DMS114 treated with DMSO at 0.1 percent for 48 hours (cell line): ENCODE measurements at regions not wholly inside any gene's neighbourhood (a gene's known extent, or its start where the extent isn't known, plus 50 kb on each side); places are given as distances from the start of the nearest gene placed in this dataset.
A peak's percentile ranks its signal among the peaks of the same experiment; 100 is the strongest.

Experiments used
- DNase-seq: peaks from one replicate; lab custom pipeline; 2025; ENCODE audit not compliant: unreplicated experiment; lab: John Stamatoyannopoulos, UW

DNA sequence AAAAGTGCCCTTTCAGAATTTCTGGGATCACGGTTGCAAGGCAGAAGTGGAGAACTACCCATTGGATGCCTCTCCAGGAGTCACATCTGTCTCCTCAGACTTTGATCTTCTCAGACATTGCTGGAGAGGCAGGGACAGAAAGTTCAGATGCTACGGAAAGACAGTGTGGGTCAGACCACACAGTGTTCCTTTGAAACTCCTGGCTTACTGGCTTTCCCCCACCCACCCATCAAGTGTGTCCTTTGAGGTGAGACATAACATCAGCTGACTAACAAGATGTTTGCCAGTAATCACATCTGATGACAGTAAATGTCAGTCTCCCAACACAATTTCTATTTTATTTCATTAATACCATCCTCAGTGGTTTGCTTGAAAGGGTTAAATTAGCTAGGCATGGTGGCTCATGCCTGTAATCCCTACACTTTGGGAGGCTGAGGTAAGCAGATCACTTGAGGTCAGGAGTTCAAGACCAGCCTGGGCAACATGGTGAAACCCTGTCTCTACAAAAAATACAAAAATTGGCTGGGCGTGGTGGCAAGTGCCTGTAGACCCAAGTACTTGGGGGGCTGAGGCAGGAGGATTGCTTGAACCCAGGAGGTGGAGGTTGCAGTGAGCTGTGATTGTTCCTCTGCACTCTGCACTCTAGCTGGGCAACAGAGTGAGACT, 67.2 kb upstream of the SNX9 start:
- no peak for DNase-seq

DNA sequence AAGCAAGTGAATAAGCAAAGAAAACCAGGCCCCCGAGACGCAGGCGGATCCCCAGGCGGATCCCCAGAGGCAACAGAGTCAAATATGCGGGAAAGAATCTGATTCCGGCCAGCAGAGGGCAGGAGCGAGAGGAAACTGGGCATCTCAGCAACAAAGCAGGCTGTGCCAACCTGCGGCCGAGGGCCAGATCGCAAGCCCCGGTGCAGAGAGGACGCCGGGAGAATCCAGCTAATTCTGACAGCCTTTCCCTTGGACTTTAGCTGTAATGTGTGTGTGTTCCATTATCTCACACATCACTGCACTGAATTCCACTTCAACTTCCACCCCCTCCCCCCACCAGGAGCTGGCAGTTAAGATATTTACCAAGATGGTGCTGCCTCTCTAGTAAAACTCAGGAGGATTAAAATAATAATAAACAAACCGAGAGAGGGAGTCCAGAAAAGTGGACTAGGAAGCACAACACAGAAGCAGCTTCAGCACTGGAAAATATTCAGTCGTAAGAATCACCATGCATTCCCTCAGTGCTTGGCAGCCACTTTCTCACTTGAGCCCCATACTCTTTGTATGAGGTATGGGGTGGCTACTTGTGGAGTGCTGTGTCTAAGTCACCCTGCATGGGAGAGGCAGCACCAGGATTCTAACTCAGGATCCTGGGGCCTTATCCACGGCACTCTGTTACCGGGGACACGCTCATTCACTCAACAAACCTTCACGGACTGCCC, 66.2 kb upstream of the SNX9 start:
- peak; percentile 16 for DNase-seq

DNA sequence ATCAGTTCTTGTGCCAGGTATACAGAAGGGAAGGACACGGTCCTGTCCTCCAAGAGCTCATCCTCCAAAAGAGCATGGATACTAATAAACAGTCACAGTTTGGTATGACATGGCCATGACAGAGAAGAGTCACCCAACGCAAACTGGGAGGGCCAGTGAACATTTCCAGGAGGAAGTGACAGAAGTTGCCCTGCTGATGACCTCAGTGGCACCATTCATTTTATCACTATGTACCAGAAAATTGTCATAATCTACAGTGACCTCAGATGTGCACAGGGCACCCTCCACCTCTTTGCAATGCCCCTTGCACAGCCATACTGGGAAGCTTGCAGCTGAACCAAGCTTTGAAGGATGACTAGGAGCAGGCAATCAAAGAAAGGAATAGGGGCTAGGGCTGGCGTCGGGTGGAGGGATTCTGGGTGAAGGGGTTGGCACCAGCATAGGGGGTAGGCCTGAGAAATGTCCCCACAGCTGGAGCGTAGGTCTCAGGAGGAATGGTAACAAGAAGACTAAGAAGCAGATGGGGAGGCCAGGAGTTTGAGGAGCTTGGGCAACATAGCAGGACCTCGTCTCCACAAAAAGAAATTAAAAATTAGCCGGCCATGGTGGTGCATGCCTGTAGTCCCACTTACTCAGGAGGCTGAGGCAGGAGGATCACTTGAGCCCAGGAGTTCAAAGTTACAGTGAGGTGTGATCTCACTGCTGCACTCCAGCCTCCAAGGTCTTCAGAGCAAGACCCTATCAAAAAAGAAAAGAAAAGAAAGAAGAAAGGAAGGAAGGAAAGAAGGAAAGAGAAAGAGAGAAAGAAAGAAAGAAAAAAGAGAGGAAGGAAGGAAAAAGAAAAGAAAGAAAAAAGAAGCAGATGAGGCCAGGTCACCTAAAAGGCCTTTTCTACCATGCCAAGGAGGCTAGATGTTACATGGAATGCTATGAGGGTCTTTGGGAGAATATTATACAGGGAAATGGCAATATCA, 65.3 kb upstream of the SNX9 start:
- no peak for DNase-seq

DNA sequence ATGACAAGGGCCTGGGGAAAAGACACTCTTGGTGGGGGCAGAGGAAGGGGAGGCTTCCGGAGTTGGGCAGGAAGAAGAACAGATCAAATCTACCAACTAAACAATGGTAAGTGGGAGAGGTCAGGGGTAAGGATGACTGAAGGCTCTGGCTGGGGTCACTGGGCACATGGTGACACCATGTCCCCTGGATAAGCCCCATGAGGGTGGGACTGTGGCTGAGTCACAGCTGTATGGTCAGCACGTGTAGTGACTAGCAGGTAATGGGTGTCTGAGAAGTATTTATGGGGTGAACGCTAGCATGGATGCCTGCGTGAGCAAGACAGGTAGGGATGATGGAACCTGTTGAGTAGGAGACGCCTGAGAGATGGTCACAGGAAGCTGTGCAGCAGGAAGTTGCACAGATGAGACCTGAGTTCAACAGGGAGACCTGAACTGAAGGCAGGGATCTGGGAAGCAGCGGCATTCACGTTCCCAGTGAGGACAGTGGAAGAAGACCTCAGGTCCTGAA, 64.5 kb upstream of the SNX9 start:
- DNase-seq: no peak

DNA sequence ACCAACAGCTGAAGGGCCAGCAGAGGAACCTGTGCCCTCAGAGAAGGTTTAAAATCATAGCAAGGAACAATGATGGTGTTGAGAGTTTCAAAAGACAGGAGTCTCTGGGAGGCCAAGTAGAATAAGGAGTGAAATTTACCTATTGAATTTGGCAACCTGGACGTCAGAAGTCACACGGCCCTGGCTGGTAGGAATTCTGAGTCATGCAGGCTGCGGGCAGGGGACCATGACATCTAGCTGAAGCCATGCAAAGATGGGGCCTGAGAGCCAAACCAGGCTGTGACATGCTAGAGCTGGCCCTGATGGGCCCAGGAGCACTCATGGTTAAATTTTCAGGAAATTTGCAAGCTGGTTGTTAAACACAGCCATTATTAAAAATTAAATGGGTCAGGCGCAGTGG, 64.0 kb upstream of the SNX9 start:
- no peak for DNase-seq

DNA sequence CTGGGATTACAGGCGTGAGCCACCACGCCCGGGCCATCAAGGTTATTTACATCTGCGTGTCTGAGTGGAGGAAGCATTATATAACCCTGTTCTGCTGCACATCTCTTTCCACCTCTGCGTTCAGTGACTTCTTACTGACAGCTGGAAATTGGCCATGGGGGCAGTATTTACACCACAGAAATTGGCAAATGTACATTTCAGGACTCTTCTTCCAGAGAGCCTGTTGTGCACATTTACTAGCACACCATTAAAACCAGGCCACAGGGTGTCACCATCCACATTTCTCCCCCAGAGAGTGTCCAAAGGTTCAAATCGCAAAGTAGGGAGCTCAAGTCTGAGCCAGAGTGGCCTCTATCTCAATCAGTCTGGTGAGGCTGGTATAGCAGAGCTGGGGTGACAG, 62.9 kb upstream of the SNX9 start:
- DNase-seq: no peak

DNA sequence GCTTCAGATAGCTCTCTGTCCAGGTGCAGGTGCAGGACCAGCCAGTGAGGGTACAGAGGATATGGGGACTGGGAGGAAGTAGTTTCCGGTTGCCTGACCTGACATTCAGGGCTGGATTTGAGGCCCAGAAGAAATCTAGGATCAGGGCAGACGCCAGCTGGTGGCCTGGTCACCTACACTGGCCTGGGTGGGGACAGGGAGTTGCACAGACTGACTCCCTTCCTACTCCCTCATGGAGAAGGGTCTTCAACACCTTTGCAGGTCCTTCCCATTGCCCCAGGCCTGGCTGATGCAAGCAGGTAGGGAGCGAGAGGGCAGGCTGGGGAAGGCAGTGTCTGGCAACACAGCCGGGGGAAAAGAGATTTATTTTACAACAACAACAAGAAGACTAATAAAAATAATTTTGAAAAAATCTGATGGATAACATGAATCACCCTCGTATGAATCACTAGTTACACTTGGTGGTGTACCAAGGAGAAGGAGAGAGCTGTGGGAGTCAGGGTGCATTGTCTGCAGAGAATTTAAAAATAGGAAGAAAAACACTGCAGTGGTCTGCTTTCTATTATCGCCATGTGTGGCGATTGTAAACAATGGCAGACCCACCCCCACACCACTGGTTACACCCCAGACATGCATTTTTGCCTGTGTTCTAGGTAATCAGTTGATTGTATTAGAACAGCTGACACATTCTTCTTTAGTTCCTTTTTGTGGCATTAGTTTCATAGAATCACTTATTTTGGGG, 62.3 kb upstream of the SNX9 start:
- no peak for DNase-seq

DNA sequence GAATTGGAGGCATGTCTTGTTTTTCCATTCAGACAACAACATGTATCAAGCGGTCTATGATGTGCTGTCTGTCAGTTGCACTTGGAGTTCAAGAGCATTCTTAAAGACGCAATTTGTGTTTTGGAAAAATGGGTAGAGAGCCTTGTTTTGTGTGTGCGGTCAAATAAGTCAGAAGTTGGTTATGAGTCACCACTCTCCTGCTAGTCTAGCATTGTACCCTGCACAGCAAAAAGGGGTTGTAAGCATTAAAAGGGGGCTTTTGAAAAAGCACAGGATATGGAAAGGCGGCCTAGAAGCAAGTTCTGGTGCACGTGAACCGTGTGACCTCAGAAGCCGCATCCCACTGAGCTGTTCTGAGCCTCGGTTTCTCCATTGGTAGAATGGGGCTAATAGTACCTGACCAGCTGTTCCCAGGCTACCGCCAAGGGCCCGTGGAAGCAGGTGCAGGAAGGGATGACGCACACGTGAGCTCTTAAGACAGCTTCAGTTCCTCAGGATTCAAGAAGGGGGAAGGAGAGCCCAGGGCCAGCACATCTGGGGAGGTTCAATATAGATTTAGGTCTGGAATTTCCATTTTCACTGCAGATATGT, 61.6 kb upstream of the SNX9 start:
- no peak for DNase-seq

DNA sequence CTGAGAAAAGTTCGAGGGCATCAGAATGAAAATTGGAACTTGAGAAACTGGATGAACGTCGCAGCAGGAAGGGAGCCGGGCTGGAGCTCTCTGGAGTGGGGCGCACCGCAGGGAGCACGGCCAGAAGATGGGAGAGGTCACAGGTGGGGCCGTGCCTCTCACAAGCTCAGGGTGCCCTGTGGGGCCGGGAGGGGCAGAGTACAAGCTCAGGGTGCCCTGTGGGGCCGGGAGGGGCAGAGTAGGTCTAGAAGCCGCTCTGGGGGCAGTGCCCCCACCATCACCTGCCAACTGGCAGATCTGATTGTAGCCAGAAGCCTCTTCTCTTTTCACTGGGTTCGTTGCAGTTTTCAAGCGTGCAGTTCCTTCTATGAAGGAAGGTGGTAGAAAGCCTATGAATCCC, 61.1 kb upstream of the SNX9 start:
- no peak for DNase-seq

DNA sequence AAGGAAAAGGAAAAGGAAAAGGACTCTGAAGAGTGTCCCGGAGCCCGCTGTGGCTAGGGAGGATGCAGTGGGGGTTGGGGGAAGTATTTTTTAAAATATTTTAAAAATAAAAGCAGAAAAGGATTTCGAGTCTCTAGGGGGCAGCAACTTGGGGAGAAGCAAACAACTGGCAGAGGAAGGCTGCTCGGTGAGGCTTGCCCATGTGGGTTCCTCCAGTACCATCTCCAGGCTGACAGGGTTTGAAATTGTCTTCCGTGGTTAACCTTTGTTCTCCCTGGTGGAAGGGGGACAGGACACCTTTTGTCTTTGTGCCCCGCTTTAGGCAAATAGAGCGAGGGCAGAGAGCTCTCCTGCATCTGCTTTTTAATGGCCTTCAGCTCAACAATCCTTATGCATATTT, 60.4 kb upstream of the SNX9 start:
- no peak for DNase-seq

DNA sequence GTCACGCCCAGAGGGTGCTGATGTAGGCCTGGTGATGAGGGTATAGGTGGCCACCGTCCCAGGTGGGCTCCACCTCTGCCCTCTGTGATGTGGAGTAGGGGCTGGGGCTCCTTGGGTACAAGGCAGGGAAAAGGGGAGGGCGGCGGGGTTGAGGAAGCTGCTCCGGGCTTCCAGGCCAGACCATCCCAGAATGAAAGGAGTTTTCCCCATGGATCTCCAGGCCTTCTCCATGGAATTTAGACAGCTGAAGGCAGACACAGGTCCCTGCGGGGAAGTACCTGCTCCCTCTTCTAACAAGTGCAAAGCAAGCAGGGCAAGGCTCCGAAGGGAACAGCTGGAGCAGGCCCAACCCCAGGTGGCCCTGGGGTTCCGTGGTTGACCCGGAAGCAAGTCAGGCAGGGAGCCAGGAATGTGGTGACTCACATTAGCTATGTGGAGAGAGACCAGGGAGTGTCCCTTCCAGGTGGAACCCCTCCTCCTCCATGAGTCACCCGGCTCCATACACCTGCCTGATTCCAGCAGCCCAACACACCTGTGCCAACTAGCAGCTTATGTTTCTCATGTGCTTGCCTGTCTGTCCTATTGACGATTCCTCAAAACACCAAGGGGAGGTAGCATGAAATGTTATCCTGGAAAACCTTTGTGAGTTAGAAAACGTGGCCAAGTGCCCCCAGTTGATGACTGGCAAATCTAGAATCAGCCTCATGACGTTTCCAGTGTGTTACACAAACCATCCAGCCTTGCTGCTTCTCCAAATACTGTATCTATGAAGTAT, 59.7 kb upstream of the SNX9 start:
- no peak for DNase-seq

DNA sequence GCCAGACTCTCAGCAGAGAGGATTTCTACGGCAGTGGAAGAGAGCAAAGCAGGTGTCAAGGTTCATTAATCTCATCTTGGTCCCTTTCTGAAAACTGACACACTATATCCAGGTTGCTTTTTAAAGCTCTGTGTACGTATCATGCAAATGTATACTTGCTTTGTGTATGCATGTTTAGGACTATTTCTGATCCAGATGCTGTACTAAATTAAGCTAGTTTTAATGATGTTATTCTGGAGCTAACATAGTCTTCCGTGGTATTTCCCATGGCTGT, 59.2 kb upstream of the SNX9 start:
- DNase-seq: no peak

DNA sequence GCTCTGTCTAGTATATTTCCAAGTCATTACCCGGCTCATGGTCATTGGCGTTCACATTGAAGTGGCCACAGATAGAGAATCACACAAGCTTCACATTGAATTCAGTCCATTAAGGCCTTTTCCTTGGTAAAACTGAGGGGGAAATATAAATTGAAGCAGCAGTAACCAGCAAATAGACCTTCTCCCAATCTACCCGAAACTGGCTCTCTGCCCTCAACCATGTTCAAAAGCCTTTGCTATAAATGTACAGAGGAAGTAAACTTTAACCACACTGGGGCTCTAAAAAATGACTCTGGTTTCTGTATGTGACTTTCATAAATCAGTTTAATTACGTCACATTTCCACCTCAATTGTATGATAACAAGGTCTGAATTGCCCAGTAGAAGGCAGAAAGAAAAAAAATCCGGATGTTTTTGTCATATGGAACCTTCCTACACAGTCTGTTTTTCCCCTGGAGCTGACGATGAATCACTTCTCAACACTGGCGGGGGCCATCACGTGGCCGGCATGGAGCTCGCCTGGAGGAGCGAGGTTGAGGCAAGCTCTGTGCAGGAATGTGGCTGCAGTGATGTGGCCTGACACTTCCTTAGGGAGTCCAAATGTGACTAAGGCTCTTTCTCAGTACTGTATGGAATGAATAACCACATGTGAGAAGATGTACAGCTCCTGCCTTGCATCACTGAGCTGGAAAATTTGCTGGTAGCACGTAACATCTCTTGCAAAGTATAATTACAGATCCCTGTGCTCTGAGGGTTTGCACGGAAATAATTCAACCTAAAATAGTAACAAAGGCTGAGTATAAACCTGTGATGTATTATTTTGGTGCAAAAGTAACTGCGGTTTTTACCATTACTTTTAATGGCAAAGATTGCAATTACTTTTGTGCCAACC, 58.6 kb upstream of the SNX9 start:
- DNase-seq: no peak

DNA sequence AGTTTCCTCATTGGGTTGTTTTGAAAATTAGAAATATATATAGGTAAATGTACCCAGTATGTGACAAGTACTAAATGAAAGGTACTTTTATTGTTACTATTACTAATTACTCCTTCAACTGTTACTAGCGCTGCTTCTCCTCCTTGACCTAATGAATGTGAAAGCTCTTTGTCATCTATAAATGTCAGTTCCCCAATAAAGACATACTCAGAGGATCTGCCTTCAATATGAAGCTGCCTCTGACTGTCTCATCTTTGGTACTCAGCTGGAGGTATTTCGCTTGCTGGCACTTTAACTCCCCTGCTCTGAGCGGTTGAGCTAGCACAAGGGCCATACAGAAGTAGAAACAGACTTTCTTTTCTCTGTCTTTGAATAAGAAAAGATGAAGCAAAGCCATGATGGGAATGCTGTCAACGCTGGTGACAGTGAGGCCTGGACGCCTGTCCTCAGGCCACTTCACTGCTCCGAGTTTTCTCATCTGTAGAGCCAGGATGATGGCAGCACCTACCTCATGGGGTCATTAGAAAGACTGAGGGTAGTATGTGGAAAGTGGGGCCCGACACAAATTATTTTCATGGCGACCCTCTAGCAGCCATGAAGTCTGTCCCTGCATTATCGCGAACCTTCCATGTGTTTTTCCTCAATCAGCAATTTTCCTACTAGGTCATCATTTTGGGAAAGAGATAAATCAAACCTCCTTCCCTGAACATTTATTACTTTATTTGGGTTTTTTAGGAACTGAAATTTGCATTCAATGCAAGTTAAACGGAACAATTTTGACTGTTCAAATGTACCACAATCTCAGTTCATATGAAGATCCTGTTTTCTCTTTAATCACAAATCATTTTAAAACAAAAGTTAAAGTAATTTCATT, 55.9 kb upstream of the SNX9 start:
- DNase-seq: no peak

DNA sequence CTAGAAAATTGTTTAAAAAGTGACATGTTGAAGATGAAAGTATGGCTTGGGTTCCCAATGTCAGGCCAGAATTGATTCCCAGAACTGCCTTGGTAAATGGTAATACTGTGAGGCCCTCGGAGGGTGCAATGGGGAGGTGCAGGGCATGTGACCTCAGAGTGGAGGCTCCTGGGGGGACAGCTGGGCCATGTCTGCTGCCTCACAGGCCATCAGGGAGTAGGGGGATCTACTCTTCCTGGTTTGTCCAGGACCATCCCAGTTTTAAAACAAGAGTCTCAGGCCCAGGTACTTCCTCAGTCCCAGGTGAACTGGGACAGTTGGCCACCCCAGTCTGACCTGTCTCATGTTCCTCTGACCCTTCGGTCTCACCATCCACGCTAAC, 55.3 kb upstream of the SNX9 start:
- DNase-seq: no peak

DNA sequence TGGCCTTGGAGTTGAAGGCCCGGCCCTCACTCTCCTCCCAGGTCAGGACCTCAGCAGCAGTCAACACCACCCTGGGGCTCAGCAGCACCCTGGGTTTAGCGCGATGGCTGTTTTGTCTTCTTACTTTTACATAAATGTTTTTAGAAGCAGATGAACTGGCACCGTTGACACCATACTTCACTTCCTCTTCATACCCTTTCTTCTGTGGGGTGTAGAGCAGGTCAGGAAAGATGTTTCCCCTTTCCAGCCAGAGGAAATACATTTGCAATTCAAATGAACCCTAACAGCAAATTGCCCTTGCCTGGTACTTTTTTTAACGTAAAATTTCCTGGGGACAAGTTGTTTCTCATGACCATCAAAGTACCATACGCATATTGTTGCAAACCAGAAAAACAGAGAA, 54.7 kb upstream of the SNX9 start:
- no peak for DNase-seq

DNA sequence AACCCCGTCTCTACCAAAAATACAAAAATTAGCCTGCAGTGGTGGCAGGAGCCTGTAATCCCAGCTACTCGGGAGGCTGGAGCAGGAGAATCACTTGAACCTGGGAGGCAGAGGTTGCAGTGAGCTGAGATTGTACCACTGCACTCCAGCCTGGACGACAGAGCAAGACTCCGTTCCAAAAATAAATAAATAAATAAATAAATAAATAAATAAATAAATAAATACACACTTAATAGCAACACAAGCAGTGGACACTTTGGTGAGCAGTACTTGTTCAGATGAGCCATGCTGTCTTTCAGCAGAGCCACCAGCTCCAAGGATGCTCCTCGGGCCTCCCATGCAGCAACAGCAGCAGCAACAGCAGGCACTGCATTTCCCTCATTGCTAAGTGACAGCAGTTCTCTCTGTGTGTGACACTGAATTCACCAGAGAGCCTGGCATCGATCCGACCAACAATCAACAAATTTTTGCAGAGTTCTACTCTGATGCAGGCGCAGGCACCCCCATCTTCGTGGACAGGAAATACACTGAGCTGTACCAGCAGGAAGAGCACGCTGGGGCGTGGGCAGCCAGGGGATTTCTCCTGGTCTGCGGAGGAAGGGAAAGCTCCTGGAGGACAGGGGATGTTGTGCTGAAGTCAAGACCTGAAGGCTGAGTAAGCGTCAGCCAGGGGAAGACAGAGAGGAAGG, 54.0 kb upstream of the SNX9 start:
- no peak for DNase-seq
